Eye (tissue), 1 donor: ENCODE measurements at regions not wholly inside any gene's neighbourhood (a gene's known extent, or its start where the extent isn't known, plus 50 kb on each side); places are given as distances from the start of the nearest gene placed in this dataset.
"Not testable (repeated sequence)": the region's sequence is repeated elsewhere in the genome, so short reads cannot be mapped to it uniquely, and the experiment has no call there.

ENCODE experiments used
- DNase-seq: peaks from one replicate; pipeline ENCODE4 v3.0.0-alpha.2; 2015

DNA sequence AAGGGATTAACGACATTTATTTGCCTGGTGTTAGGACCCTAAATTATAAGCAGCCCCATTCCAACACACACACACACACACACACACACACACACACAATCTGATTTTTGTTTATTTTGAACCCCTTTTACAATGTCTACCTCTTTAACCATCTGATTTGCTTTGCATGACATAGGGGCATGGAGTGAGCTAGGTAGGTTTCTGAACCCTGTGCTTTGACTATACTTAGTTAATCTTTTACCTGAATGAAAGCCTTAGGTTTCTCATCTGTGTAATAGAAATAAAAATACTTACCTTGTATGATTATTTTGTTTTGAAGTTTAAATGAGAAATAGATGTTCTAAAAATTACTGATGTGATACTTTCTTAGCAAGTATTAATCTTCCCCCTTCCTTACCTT lies 94.7 kb upstream of the FOLH1 start:
- no peak for DNase-seq

- DNase-seq, result no peak
Measured at GRCh38 chr11:49302360-49302759, 94.0 kb upstream of the FOLH1 start.

DNA sequence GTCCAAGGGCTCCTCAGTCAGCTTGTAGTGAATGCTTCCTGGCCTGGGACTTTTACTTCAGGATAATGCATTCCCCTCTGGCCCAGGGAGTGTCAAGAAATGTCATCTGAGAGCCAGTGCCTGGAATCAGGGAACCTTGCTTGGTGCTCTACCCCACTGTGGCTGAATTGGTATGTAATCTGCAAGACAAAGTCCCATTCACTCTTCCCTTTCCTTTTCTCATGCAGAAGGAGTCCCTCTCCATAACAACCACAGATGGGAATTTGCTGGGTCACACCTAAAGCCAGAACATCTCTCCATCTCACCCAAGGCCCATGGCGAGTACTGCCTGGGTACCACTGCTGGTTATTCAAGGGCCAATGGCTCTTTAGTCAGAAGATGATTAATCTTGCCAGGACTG lies 89.6 kb upstream of the FOLH1 start:
- not testable (repeated sequence) for DNase-seq

GRCh38 chr11:49283911-49284310 lies 75.5 kb upstream of the FOLH1 start:
- peak; percentile 18 for DNase-seq

DNA sequence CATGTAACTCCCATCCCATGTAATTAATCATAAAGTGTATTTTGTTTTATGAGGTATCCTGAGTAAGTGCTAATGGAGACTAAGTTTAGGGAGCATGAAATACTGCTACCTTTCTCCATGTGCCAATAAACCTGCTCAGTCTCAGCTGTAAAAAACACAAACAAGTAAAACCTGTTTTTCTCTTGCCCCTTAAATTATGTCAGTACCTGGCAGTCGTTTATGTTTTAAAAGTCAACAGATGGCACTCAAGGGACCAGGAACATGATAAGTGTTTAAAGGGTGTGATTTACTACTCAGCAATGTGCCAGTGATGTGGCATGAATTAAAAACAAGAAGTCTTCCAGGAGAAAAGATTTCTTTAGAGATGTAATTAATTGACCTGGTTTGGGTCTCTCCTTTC lies 74.9 kb upstream of the FOLH1 start:
- DNase-seq, result peak; percentile 7

DNA sequence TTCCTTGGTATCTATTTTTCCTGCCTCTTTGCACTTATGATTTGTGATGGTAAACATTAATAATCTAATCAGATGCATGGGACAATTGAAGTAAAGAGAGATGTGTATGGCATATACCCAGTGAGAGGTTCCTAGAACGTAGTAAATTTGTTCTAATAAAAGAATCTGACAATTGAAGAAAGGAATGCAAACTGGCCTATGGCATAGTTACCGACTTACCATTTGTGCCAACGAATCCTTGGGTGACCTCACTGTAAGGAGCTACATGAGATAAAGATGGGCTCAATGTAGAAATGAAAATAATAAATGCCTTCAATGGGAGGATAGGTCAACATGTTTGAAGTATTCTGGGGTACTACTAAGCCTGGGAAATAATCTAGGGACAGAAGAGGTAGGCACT lies 73.7 kb upstream of the FOLH1 start:
- not testable (repeated sequence) for DNase-seq

DNA sequence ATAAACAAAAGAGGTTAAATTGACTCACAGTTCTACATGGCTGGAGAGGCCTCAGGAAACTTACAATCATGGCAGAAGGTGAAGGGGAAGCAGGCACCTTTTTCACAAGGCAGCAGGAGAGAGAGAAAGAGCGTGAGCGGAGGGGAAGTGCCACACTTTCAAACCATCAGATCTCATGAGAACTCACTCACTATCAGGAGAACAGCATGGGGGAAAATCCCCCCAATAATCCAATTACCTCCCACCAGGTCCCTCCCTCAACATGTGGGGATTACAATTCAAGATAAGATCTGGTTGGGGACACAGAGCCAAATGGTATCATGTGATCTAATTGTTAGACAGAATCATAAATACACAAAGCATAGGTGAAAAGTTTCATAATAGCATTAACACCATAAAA lies 69.5 kb upstream of the FOLH1 start:
- not testable (repeated sequence) for DNase-seq
